22Rv1 (cell line): ENCODE measurements at regions not wholly inside any gene's neighbourhood (a gene's known extent, or its start where the extent isn't known, plus 50 kb on each side); places are given as distances from the start of the nearest gene placed in this dataset.

Experiments used
- H3K27ac ChIP-seq: fragments of 450-650 bp; 2 replicates; pipeline ENCODE4 v1.5.1; 2017
- ZFX ChIP-seq: fragments of 450-650 bp; IDR thresholded peaks from 2 replicates; pipeline ENCODE4 v1.6.1; 2017; ENCODE audit warnings: antibody characterized with exemption, borderline replicate concordance
- TF ChIP-seq, protein P1 (sequence below): fragments of 450-650 bp; IDR thresholded peaks from 2 replicates; pipeline ENCODE4 v1.5.1; 2017; ENCODE audit warnings: mild to moderate bottlenecking

DNA sequence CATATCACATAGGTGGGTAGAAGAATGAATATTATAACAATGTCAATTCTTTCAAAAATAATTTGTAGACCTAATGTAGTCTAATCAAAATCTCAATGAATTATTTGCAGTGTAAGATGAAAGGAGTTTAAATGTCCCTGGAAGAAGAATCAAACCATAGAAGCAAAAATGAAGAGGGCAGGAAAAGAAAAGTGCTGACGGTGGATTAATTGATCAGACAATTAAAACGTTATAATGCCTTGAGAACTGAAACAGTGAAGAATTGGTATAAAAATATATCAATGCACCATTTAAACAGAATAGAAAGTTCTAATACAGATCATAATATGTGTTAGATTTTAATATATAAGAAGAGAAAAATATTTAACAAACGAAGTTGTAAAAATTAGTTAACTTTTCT is 109.8 kb downstream of the TYW3 start:
- no peak overlapping the region for H3K27ac ChIP-seq
- TF ChIP-seq, protein P1, sequence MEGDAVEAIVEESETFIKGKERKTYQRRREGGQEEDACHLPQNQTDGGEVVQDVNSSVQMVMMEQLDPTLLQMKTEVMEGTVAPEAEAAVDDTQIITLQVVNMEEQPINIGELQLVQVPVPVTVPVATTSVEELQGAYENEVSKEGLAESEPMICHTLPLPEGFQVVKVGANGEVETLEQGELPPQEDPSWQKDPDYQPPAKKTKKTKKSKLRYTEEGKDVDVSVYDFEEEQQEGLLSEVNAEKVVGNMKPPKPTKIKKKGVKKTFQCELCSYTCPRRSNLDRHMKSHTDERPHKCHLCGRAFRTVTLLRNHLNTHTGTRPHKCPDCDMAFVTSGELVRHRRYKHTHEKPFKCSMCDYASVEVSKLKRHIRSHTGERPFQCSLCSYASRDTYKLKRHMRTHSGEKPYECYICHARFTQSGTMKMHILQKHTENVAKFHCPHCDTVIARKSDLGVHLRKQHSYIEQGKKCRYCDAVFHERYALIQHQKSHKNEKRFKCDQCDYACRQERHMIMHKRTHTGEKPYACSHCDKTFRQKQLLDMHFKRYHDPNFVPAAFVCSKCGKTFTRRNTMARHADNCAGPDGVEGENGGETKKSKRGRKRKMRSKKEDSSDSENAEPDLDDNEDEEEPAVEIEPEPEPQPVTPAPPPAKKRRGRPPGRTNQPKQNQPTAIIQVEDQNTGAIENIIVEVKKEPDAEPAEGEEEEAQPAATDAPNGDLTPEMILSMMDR, result no peak

DNA sequence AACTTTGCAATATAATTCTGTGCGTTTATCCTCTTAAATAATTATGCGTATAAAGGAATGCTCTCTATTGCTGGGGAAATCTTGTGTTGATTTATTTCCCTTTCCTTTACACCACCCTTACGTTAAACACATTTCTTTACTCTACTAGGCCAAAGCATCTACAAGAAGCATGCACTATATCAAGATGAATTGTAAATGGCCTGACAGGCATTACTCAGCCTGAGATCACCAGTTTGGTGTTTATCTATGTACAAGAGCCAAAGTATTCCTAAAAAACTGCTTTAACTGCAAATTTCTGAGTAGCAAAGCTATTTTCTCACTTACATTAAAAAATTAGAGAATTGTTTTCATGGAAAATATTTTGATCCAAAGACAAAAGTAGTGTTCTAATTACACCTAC is 114.8 kb downstream of the TYW3 start:
- TF ChIP-seq, protein P1, result no peak
- no peak for TF ChIP-seq ZFX
- H3K27ac ChIP-seq, result no peak overlapping the region

DNA sequence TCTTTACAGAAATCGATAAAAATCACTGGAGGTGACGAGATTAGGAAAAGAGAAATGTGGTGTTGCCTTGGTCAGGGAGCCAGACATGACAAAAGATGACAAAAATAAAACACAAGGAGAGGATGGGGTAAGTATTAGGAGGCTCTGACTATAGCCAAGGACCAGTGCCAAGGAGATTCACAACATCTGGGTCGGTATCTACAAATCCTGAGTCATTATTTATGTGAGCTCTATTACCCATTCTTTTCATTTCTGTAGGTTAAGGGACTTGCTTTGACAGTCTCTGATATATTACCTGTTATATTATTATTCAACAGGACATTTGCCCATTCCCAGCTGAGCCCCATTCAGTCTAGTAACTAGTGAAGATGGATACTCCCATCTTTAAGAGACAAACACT is 120.8 kb downstream of the TYW3 start:
- TF ChIP-seq ZFX, result no peak
- TF ChIP-seq, protein P1, result no peak
- no peak overlapping the region for H3K27ac ChIP-seq

DNA sequence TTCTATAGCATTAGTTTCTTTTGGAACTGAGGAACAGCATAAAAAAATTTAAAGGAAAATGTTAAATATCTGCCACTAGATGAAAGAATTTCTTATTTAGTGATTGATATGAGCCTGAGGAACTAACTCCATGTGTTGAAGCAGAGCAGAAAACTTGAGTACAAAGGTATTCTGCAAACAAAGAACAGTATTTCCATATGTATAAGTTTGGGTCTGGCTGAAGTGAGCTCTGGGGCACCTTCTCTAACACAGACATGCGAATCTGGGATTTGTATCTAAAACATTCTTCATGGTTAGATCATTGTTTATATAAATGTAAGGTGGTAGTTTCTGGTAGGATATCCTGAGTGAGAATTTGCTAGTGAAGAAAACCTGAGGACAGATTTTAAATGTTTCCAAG is 123.2 kb downstream of the TYW3 start:
- no peak for TF ChIP-seq ZFX
- TF ChIP-seq, protein P1, result no peak
- H3K27ac ChIP-seq, result no peak overlapping the region

DNA sequence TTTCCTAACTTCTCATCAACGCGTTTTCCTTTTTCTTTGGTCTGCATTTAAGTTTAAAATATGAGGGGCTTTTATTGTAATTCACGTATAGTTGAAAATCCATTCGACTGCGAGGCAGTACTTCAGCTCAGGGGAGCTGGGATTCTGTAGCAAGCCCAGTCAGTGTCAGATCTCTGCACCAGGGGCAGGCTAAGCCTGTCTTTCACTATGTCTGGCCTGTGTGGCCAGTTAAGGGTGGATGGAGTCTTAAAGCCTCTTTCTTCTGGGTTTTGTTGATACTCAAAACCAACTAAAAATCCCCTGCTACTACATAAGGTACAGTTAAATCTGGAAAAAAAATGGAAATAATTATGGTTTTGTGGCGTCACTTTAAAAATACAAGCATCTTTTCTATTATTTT is 124.7 kb downstream of the TYW3 start:
- no peak for TF ChIP-seq ZFX
- TF ChIP-seq, protein P1, result no peak
- H3K27ac ChIP-seq, result no peak overlapping the region

DNA sequence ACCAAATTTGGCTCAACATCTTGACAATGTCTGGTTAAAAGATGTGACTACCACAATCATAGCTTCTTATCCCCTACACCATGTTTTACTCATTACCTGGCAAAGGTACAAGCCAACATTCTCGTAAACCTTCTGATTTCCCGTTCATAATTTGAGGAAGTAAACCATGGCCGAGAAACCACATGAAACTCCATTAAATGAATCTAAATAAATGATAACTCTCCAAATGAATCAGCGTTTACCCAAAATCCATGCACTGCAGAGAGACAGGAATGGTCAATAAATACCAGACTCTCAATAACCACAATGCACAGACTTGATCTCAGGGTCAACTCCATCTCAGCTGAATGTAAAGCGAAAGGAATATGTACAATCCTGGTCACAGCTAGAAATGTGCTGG is 125.2 kb downstream of the TYW3 start:
- no peak for TF ChIP-seq ZFX
- TF ChIP-seq, protein P1, result no peak
- no peak overlapping the region for H3K27ac ChIP-seq

DNA sequence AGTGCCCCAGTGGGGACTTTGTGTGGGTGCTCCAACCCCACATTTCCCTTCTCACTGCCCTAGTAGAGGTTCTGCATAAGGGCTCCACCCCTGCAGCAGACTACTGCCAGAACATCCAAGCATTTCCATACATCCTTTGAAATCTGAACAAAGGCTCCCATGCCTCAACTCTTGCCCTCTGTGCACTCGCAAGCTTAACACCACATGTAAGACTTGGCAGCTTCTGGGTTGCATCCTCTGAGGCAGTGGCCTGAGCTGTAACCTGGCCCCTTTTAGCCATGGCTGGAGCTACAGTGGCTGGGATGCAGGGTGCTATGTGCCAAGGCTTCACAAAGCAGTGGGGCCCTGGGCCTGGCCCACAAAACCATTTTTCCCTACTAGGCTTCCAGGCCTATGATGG is 128.9 kb downstream of the TYW3 start:
- no peak for TF ChIP-seq ZFX
- TF ChIP-seq, protein P1, result no peak
- no peak overlapping the region for H3K27ac ChIP-seq
